A549 (cell line): ENCODE measurements at regions not wholly inside any gene's neighbourhood (a gene's known extent, or its start where the extent isn't known, plus 50 kb on each side); places are given as distances from the start of the nearest gene placed in this dataset.

Experiments used
- CHD4 ChIP-seq: fragments of 200-600 bp; sonication (generic); IDR thresholded peaks from 2 replicates; pipeline ENCODE4 v1.6.1; 2016; ENCODE audit warnings: antibody characterized with exemption, mild to moderate bottlenecking, borderline replicate concordance
- CTCF ChIP-seq: fragments of >200 bp; sonication (Bioruptor Twin); formaldehyde crosslinking; IDR thresholded peaks from 3 replicates; pipeline ENCODE4 v1.5.1; 2016
- MAX ChIP-seq: IDR thresholded peaks from 2 replicates; pipeline ENCODE4 v1.6.1; 2012
- NFE2L2 ChIP-seq: fragments of 150-350 bp; conservative IDR thresholded peaks from 2 replicates; pipeline ENCODE4 v1.6.1; 2014; ENCODE audit warnings: low read length
- POLR2A ChIP-seq: IDR thresholded peaks from 2 replicates; pipeline ENCODE4 v1.6.1; 2012; ENCODE audit warnings: mild to moderate bottlenecking, low read length
- ZFP36 ChIP-seq: fragments of 450-650 bp; IDR thresholded peaks from 2 replicates; pipeline ENCODE4 v1.6.1; 2014; ENCODE audit warnings: borderline replicate concordance; ENCODE audit not compliant: partially characterized antibody

GRCh38 chr2:168402531-168402930, 53.5 kb upstream of the CERS6 start:
- TF ChIP-seq CTCF, result no peak
- TF ChIP-seq MAX, result no peak
- TF ChIP-seq NFE2L2, result no peak
- no peak for TF ChIP-seq POLR2A
- no peak for TF ChIP-seq CHD4
- TF ChIP-seq ZFP36, result no peak
